ENCODE measurements at regions not wholly inside any gene's neighbourhood (a gene's known extent, or its start where the extent isn't known, plus 50 kb on each side); places are given as distances from the start of the nearest gene placed in this dataset.

DNA sequence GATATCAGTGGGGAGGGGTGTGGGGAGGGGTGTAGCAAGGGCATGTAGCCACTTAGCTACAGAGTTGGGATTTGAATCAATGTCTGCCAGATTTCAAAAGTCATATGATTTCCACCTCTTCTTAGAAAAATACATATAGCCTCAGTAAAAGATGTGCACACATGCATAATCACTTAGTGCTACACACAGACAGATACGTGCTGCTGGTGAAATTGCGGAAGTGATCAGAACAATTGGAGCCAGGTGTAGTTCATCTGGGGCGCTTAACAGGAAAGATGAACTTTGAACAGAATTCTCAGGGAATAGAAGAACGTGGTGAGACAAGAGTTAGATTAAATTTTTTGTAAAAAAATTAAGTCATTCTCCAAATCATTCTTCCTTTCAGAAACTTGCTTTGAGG, 333.1 kb downstream of the KCNRG start:
- TF ChIP-seq, protein P1, sequence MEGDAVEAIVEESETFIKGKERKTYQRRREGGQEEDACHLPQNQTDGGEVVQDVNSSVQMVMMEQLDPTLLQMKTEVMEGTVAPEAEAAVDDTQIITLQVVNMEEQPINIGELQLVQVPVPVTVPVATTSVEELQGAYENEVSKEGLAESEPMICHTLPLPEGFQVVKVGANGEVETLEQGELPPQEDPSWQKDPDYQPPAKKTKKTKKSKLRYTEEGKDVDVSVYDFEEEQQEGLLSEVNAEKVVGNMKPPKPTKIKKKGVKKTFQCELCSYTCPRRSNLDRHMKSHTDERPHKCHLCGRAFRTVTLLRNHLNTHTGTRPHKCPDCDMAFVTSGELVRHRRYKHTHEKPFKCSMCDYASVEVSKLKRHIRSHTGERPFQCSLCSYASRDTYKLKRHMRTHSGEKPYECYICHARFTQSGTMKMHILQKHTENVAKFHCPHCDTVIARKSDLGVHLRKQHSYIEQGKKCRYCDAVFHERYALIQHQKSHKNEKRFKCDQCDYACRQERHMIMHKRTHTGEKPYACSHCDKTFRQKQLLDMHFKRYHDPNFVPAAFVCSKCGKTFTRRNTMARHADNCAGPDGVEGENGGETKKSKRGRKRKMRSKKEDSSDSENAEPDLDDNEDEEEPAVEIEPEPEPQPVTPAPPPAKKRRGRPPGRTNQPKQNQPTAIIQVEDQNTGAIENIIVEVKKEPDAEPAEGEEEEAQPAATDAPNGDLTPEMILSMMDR (IDR thresholded peaks at IDR 0.05), result no peak
- TF ChIP-seq POLR2A (IDR thresholded peaks at IDR 0.05), result no peak
